ENCODE measurements at regions not wholly inside any gene's neighbourhood (a gene's known extent, or its start where the extent isn't known, plus 50 kb on each side); places are given as distances from the start of the nearest gene placed in this dataset.

GRCh38 chr2:212897296-212897695 is 254.1 kb downstream of the IKZF2 start:
- no peaks in the 10 kb centered on the region for H3K27me3 ChIP-seq (ENCODE audit: control insufficient read depth in 2 of 2, insufficient read depth in 2 of 2, low read length in 2 of 2)
- dilution Hi-C loops (cut with MboI; ENCODE audit: extremely low pct_ligation_motif_present, low sequenced_read_pairs) (no loop called here), intact Hi-C loops (cut with micrococcal nuclease) (no loop called here)
- no peaks in the 10 kb centered on the region for H3K36me3 ChIP-seq (ENCODE audit: control insufficient read depth in 2 of 2, extremely low read depth in 1 of 2, insufficient read depth in 2 of 2, low read length in 2 of 2)
- ChIA-PET POLR2A (no interaction called here), CTCF (interaction anchor here (1.1 kb wide), 1 partner anchor 120 kb away, joined by 3 read pairs; no protein-coding TSS in a partner anchor)
- no peak overlapping the region for H3K27ac ChIP-seq (ENCODE audit: insufficient read depth, low read depth, low read length)
- DNase-seq (ENCODE audit: low read depth, low spot score): no peak
- H3K79me2 ChIP-seq (ENCODE audit: control insufficient read depth, insufficient read depth, low read length): no peaks in the 10 kb centered on the region
- no peak overlapping the region for H3K9ac ChIP-seq (replicated peaks; ENCODE audit: extremely low read depth, insufficient read depth, low read length)
- no peaks in the 10 kb centered on the region for H3K4me1 ChIP-seq (ENCODE audit: control insufficient read depth, extremely low read depth, insufficient read depth, low read length)
- BruUV-seq (replicated peaks): no TSS peak
- H3K9me3 ChIP-seq (replicated peaks; ENCODE audit: control insufficient read depth, insufficient read depth, low read length): no peaks in the 10 kb centered on the region
- no peaks in the 10 kb centered on the region for H3K9me1 ChIP-seq (replicated peaks; ENCODE audit: control insufficient read depth, extremely low read depth, insufficient read depth, low read length)
- no peak for FAIRE-seq
- H2AFZ ChIP-seq (ENCODE audit: low read depth, low read length): no peak overlapping the region
- H3K4me2 ChIP-seq (ENCODE audit: insufficient read depth, low read length): no peak overlapping the region
- no peak overlapping the region for H3K4me3 ChIP-seq (replicated peaks in 1 of 3; ENCODE audit: insufficient read depth in 1 of 3, low read depth in 1 of 3, low read length in 3 of 3)
- TF ChIP-seq GATA2 (IDR thresholded peaks at IDR 0.05; ENCODE audit: insufficient read depth, insufficient read length, low read depth, low read length) (no peak), EZH2 (IDR thresholded peaks at IDR 0.05; ENCODE audit: borderline replicate concordance, low read depth, low read length, severe bottlenecking) (no peak), POLR2A (IDR thresholded peaks at IDR 0.05; ENCODE audit: low read depth, low read length) (no peak), MYC (IDR thresholded peaks at IDR 0.05; ENCODE audit: low read depth, low read length) (no peak), MAX (IDR thresholded peaks at IDR 0.05; ENCODE audit: insufficient read depth, insufficient read length) (no peak), POLR2AphosphoS5 (IDR thresholded peaks at IDR 0.05; ENCODE audit: insufficient read depth, low read depth, low read length) (no peak), FOS (IDR thresholded peaks at IDR 0.05; ENCODE audit: borderline replicate concordance, insufficient read depth, low read length) (no peak), JUN (IDR thresholded peaks at IDR 0.05; ENCODE audit: borderline replicate concordance, insufficient read depth, insufficient read length, low read depth) (no peak)
- TF ChIP-seq, protein P1, sequence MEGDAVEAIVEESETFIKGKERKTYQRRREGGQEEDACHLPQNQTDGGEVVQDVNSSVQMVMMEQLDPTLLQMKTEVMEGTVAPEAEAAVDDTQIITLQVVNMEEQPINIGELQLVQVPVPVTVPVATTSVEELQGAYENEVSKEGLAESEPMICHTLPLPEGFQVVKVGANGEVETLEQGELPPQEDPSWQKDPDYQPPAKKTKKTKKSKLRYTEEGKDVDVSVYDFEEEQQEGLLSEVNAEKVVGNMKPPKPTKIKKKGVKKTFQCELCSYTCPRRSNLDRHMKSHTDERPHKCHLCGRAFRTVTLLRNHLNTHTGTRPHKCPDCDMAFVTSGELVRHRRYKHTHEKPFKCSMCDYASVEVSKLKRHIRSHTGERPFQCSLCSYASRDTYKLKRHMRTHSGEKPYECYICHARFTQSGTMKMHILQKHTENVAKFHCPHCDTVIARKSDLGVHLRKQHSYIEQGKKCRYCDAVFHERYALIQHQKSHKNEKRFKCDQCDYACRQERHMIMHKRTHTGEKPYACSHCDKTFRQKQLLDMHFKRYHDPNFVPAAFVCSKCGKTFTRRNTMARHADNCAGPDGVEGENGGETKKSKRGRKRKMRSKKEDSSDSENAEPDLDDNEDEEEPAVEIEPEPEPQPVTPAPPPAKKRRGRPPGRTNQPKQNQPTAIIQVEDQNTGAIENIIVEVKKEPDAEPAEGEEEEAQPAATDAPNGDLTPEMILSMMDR (IDR thresholded peaks at IDR 0.05; ENCODE audit: extremely low read depth in 1 of 2, insufficient read depth in 1 of 2, low read depth in 1 of 2, low read length in 2 of 2): no peak
- no peaks in the 10 kb centered on the region for H4K20me1 ChIP-seq (replicated peaks; ENCODE audit: control insufficient read depth, extremely low read depth, insufficient read depth, low read length)
